ENCODE measurements at regions not wholly inside any gene's neighbourhood (a gene's known extent, or its start where the extent isn't known, plus 50 kb on each side); places are given as distances from the start of the nearest gene placed in this dataset.

- Histone ChIP-seq H3K27me3 (ENCODE audit: control insufficient read depth, insufficient read depth, low read length) (peaks cover 6% of the 10 kb centered on the region), H3K9me3 (ENCODE audit: control insufficient read depth, insufficient read depth, low read depth, low read length) (no peaks in the 10 kb centered on the region), H3K4me3 (ENCODE audit: low read depth, low read length) (no peak overlapping the region), H3K9ac (ENCODE audit: low read length) (no peak overlapping the region), H3K36me3 (ENCODE audit: control insufficient read depth, insufficient read depth, low read length) (no peaks in the 10 kb centered on the region), H3K27ac (ENCODE audit: low read depth, low read length) (no peak overlapping the region), H3K4me1 (ENCODE audit: control insufficient read depth, insufficient read depth, low read length) (peaks cover 8% of the 10 kb centered on the region; the same call in 1 of the 2 replicates)
Observed at GRCh38 chr9:38185647-38186403, 116.8 kb upstream of the SHB start.

- Histone ChIP-seq H3K27ac (ENCODE audit: low read depth, low read length) (no peak overlapping the region), H3K27me3 (ENCODE audit: control insufficient read depth, insufficient read depth, low read length) (peaks cover 17% of the 10 kb centered on the region; the same call in 1 of the 2 replicates), H3K9ac (ENCODE audit: low read length) (no peak overlapping the region), H3K4me3 (ENCODE audit: low read depth, low read length) (no peak overlapping the region), H3K9me3 (ENCODE audit: control insufficient read depth, insufficient read depth, low read depth, low read length) (no peaks in the 10 kb centered on the region), H3K4me1 (ENCODE audit: control insufficient read depth, insufficient read depth, low read length) (peaks cover 8% of the 10 kb centered on the region; the same call in 1 of the 2 replicates), H3K36me3 (ENCODE audit: control insufficient read depth, insufficient read depth, low read length) (no peaks in the 10 kb centered on the region)
Observed at GRCh38 chr9:38183994-38184568, 115.1 kb upstream of the SHB start.

- Histone ChIP-seq H3K27me3 (ENCODE audit: control insufficient read depth, insufficient read depth, low read length) (peaks cover 19% of the 10 kb centered on the region; the same call in 1 of the 2 replicates), H3K4me3 (ENCODE audit: low read depth, low read length) (no peak overlapping the region), H3K9ac (ENCODE audit: low read length) (no peak overlapping the region), H3K36me3 (ENCODE audit: control insufficient read depth, insufficient read depth, low read length) (no peaks in the 10 kb centered on the region), H3K9me3 (ENCODE audit: control insufficient read depth, insufficient read depth, low read depth, low read length) (no peaks in the 10 kb centered on the region), H3K4me1 (ENCODE audit: control insufficient read depth, insufficient read depth, low read length) (peaks cover 8% of the 10 kb centered on the region; the same call in 1 of the 2 replicates), H3K27ac (ENCODE audit: low read depth, low read length) (no peak overlapping the region)
Observed at GRCh38 chr9:38182321-38182720, 113.3 kb upstream of the SHB start.

GRCh38 chr9:38181866-38182265, 112.8 kb upstream of the SHB start:
- Histone ChIP-seq H3K9ac (ENCODE audit: low read length) (no peak overlapping the region), H3K36me3 (ENCODE audit: control insufficient read depth, insufficient read depth, low read length) (no peaks in the 10 kb centered on the region), H3K4me3 (ENCODE audit: low read depth, low read length) (no peak overlapping the region), H3K27ac (ENCODE audit: low read depth, low read length) (no peak overlapping the region), H3K4me1 (ENCODE audit: control insufficient read depth, insufficient read depth, low read length) (peaks cover 6% of the 10 kb centered on the region; the same call in 1 of the 2 replicates), H3K9me3 (ENCODE audit: control insufficient read depth, insufficient read depth, low read depth, low read length) (no peaks in the 10 kb centered on the region), H3K27me3 (ENCODE audit: control insufficient read depth, insufficient read depth, low read length) (peaks cover 19% of the 10 kb centered on the region; the same call in 1 of the 2 replicates)

- H3K36me3 ChIP-seq (ENCODE audit: control insufficient read depth, insufficient read depth, low read length), result no peaks in the 10 kb centered on the region
- no peak overlapping the region for H3K27ac ChIP-seq (ENCODE audit: low read depth, low read length)
- peaks cover 19% of the 10 kb centered on the region; the same call in 1 of the 2 replicates for H3K27me3 ChIP-seq (ENCODE audit: control insufficient read depth, insufficient read depth, low read length)
- 0 out of 2 replicates have a peak, but pooled peaks cover 4% of the 10 kb centered on the region for H3K4me1 ChIP-seq (ENCODE audit: control insufficient read depth, insufficient read depth, low read length)
- H3K9ac ChIP-seq (ENCODE audit: low read length), result no peak overlapping the region
- H3K4me3 ChIP-seq (ENCODE audit: low read depth, low read length), result no peak overlapping the region
- H3K9me3 ChIP-seq (ENCODE audit: control insufficient read depth, insufficient read depth, low read depth, low read length), result no peaks in the 10 kb centered on the region
Observed at GRCh38 chr9:38181232-38181631, 112.2 kb upstream of the SHB start.

GRCh38 chr9:38180656-38181055, 111.6 kb upstream of the SHB start:
- Histone ChIP-seq H3K36me3 (ENCODE audit: control insufficient read depth, insufficient read depth, low read length) (no peaks in the 10 kb centered on the region), H3K27me3 (ENCODE audit: control insufficient read depth, insufficient read depth, low read length) (peaks cover 19% of the 10 kb centered on the region; the same call in 1 of the 2 replicates), H3K9ac (ENCODE audit: low read length) (no peak overlapping the region), H3K4me1 (ENCODE audit: control insufficient read depth, insufficient read depth, low read length) (0 out of 2 replicates have a peak, but pooled peaks cover 4% of the 10 kb centered on the region), H3K27ac (ENCODE audit: low read depth, low read length) (no peak overlapping the region), H3K4me3 (ENCODE audit: low read depth, low read length) (no peak overlapping the region), H3K9me3 (ENCODE audit: control insufficient read depth, insufficient read depth, low read depth, low read length) (no peaks in the 10 kb centered on the region)

- Histone ChIP-seq H3K9me3 (ENCODE audit: control insufficient read depth, insufficient read depth, low read depth, low read length) (no peaks in the 10 kb centered on the region), H3K9ac (ENCODE audit: low read length) (no peak overlapping the region), H3K36me3 (ENCODE audit: control insufficient read depth, insufficient read depth, low read length) (no peaks in the 10 kb centered on the region), H3K27me3 (ENCODE audit: control insufficient read depth, insufficient read depth, low read length) (peaks cover 19% of the 10 kb centered on the region; the same call in 1 of the 2 replicates), H3K4me1 (ENCODE audit: control insufficient read depth, insufficient read depth, low read length) (0 out of 2 replicates have a peak, but pooled peaks cover 4% of the 10 kb centered on the region), H3K27ac (ENCODE audit: low read depth, low read length) (no peak overlapping the region), H3K4me3 (ENCODE audit: low read depth, low read length) (no peak overlapping the region)
Observed at GRCh38 chr9:38179965-38180364, 110.9 kb upstream of the SHB start.

GRCh38 chr9:38178237-38178636, 109.2 kb upstream of the SHB start:
- H3K27me3 ChIP-seq (ENCODE audit: control insufficient read depth, insufficient read depth, low read length), result peaks cover 19% of the 10 kb centered on the region; the same call in 1 of the 2 replicates
- H3K27ac ChIP-seq (ENCODE audit: low read depth, low read length), result no peak overlapping the region
- peaks cover 2% of the 10 kb centered on the region; the same call in 1 of the 2 replicates for H3K4me1 ChIP-seq (ENCODE audit: control insufficient read depth, insufficient read depth, low read length)
- H3K4me3 ChIP-seq (ENCODE audit: low read depth, low read length), result no peak overlapping the region
- no peaks in the 10 kb centered on the region for H3K9me3 ChIP-seq (ENCODE audit: control insufficient read depth, insufficient read depth, low read depth, low read length)
- no peak overlapping the region for H3K9ac ChIP-seq (ENCODE audit: low read length)
- no peaks in the 10 kb centered on the region for H3K36me3 ChIP-seq (ENCODE audit: control insufficient read depth, insufficient read depth, low read length)

- peaks cover 7% of the 10 kb centered on the region; the same call in 1 of the 2 replicates for H3K4me1 ChIP-seq (ENCODE audit: control insufficient read depth, insufficient read depth, low read length)
- H3K4me3 ChIP-seq (ENCODE audit: low read depth, low read length), result no peak overlapping the region
- H3K27me3 ChIP-seq (ENCODE audit: control insufficient read depth, insufficient read depth, low read length), result peaks cover 19% of the 10 kb centered on the region; the same call in 1 of the 2 replicates
- no peaks in the 10 kb centered on the region for H3K9me3 ChIP-seq (ENCODE audit: control insufficient read depth, insufficient read depth, low read depth, low read length)
- no peaks in the 10 kb centered on the region for H3K36me3 ChIP-seq (ENCODE audit: control insufficient read depth, insufficient read depth, low read length)
- no peak overlapping the region for H3K9ac ChIP-seq (ENCODE audit: low read length)
- H3K27ac ChIP-seq (ENCODE audit: low read depth, low read length), result no peak overlapping the region
Observed at GRCh38 chr9:38177680-38178079, 108.7 kb upstream of the SHB start.

- H3K9ac ChIP-seq (ENCODE audit: low read length), result no peak overlapping the region
- peaks cover 19% of the 10 kb centered on the region; the same call in 1 of the 2 replicates for H3K27me3 ChIP-seq (ENCODE audit: control insufficient read depth, insufficient read depth, low read length)
- no peak overlapping the region for H3K4me3 ChIP-seq (ENCODE audit: low read depth, low read length)
- H3K9me3 ChIP-seq (ENCODE audit: control insufficient read depth, insufficient read depth, low read depth, low read length), result peaks cover 5% of the 10 kb centered on the region; the same call in 1 of the 2 replicates
- H3K4me1 ChIP-seq (ENCODE audit: control insufficient read depth, insufficient read depth, low read length), result peaks cover 16% of the 10 kb centered on the region; the same call in 1 of the 2 replicates
- H3K27ac ChIP-seq (ENCODE audit: low read depth, low read length), result no peak overlapping the region
- no peaks in the 10 kb centered on the region for H3K36me3 ChIP-seq (ENCODE audit: control insufficient read depth, insufficient read depth, low read length)
Observed at GRCh38 chr9:38176251-38176650, 107.2 kb upstream of the SHB start.

- Histone ChIP-seq H3K27me3 (ENCODE audit: control insufficient read depth, insufficient read depth, low read length) (peaks cover 12% of the 10 kb centered on the region; the same call in 1 of the 2 replicates), H3K9me3 (ENCODE audit: control insufficient read depth, insufficient read depth, low read depth, low read length) (peaks cover 12% of the 10 kb centered on the region), H3K27ac (ENCODE audit: low read depth, low read length) (no peak overlapping the region), H3K4me1 (ENCODE audit: control insufficient read depth, insufficient read depth, low read length) (peaks cover 16% of the 10 kb centered on the region; the same call in 1 of the 2 replicates), H3K9ac (ENCODE audit: low read length) (no peak overlapping the region), H3K4me3 (ENCODE audit: low read depth, low read length) (no peak overlapping the region), H3K36me3 (ENCODE audit: control insufficient read depth, insufficient read depth, low read length) (no peaks in the 10 kb centered on the region)
Observed at GRCh38 chr9:38175423-38175822, 106.4 kb upstream of the SHB start.

Data from HUES6 (cell line).